Testis (tissue), 2 donors: ENCODE measurements at regions not wholly inside any gene's neighbourhood (a gene's known extent, or its start where the extent isn't known, plus 50 kb on each side); places are given as distances from the start of the nearest gene placed in this dataset.

Experiments
- CTCF ChIP-seq, 3 experiments: fragments of 450-650 bp in 2 of 3; fragments of 200-600 bp in 1 of 3; sonication (generic) in 1 of 3; IDR thresholded peaks; one replicate each; pipeline ENCODE4 v1.5.1; 2016 to 2019; ENCODE audit warnings: antibody characterized with exemption in 3 of 3, mild to moderate bottlenecking in 2 of 3, moderate library complexity in 1 of 3
- POLR2A ChIP-seq: fragments of 450-650 bp; IDR thresholded peaks from one replicate; pipeline ENCODE4 v1.6.1; 2017; ENCODE audit warnings: antibody characterized with exemption, mild to moderate bottlenecking, moderate library complexity

GRCh38 chr10:130889780-130890179 lies 421.7 kb downstream of the TCERG1L start:
- no peak for TF ChIP-seq CTCF (IDR thresholded peaks at IDR 0.05)
- TF ChIP-seq POLR2A = no peak
